GM18907 (cell line): ENCODE measurements at regions not wholly inside any gene's neighbourhood (a gene's known extent, or its start where the extent isn't known, plus 50 kb on each side); places are given as distances from the start of the nearest gene placed in this dataset.
"Not testable (repeated sequence)": the region's sequence is repeated elsewhere in the genome, so short reads cannot be mapped to it uniquely, and the experiment has no call there.

Source experiments
- ATAC-seq: cut with Tn5 transposase; IDR thresholded peaks from one replicate; pipeline ENCODE4 v1.9.1; 2021; ENCODE audit warnings: mild to moderate bottlenecking, moderate library complexity; ENCODE audit not compliant: unreplicated experiment

DNA sequence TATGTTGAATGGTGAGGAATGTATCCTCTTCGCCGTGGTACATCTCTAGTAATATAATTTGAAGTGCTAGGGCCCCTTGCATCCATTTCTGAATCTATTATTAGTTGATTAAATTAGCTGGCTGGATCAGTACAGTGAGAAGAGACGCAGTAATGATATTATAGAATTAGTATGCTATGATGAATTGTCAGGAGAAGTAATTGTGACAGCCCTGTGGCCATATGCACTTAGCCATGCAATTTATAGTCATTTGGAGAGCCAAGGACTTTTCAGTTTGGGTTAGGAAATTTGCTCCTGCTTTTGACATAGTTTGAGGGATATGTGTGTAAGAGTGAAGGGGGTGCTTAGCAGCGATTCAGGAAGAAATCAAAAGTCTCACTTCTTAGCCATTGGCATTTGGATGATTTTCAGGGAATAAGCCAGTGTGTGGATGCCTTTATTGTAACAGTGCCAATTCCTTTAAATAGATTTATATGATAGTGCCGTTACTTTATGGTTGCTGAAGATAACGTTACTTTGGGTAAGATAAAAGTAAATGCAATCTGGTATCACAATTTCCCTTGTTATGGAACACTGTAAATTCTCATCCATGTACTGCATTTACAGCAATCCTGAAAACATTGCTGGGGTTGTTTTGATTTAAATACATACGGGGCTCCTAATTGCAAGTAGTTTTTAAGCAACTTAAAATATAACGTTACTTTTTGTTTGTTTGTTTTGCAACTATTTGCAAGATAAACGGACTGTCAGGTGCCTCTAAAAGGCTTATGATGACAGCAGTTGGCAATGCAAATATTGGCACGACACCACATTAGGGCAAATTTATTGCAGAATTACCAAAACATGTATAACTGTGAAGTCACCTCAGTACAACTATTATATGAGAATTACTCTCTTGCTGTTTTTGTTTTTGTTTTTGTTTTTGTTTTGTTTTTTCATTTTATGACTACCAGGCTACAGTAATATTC lies 875.4 kb upstream of the WWC1 start:
- ATAC-seq: no peak

DNA sequence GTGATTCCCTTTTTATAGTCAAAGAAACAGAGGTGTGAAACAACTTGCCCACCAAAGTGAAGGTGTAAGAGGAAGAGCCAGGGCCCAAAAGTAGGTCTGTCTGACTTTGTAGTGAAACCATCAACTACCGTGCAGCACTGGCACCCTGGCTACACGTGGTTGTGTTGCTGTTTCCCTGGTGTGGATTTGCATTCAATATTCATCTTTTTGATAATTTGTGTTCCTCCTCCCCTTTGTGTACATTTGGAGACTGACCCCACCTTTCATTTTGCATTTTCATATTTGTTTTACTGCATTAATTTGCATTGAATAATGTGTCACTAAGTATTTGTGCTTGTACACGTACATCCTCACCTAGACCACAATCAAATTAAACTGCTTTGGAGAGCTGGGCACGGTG lies 873.8 kb upstream of the WWC1 start:
- ATAC-seq: no peak

DNA sequence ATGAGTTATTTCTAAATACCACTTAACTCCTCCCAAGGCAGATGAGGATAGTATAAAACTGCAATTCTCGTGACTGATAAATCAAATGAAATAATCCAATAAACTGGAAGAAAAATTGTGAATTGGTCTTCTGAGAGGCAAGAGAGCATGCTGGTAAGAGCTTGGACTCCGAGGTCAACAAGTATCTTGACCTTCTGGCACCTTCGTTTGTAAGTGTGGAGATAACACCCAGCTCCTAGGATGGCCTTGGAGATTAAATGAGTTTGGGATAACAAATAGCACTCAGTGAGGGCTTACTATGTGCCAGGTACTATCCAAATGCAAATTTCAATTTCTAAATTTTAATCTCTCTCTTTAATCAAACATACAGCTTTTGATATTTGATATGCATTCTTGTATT lies 866.3 kb upstream of the WWC1 start:
- ATAC-seq: no peak

DNA sequence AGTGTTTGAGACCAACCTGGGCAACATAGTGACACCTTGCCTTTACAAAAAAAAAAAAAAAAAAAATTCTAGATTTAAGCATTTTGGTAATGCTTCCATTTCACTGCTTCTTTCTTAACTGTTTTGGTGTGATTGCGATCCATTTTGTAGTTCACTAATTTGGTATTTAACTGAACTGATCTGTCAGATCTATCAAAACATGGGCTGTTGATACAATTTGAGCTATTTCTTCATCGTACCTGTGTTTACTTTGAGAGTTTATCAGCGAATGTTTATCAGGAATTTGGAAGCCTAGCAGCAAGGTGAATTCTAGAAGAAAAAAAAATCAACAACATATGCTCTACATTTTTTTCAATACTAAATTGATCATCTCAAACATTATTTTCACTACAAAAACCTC lies 864.9 kb upstream of the WWC1 start:
- ATAC-seq: no peak

DNA sequence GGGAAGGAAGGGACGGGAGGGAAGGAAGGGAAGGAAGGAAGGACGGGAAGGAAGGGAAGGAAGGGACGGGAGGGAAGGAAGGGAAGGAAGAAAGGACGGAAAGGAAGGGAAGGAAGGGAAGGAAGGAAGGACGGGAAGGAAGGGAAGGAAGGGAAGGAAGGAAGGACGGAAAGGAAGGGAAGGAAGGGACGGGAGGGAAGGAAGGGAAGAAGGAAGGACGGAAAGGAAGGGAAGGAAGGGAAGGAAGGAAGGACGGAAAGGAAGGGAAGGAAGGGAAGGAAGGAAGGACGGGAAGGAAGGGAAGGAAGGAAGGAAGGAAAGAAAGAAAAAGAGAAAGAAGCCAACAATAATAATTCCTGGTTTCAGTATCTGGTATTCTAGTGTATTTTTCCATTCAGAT lies 863.8 kb upstream of the WWC1 start:
- not testable (repeated sequence) for ATAC-seq

DNA sequence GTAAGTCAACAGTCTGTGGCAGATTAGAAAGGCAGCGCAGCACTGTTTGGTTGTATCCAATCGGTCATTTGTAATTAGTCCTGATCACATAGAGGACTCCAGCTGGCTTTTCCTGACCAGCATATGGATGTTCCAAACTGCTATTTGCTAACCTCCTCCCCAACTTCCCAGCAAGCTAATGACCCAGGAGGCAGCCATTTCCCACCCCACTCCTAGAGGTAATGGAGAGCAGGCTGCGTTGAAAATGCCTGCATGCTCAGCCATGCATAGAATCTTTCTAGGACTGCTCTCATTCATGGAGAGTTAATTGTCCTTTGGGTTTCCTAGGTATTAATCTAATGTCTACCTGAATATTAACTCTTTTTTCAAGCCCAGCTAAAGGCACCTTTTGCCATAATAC lies 850.6 kb upstream of the WWC1 start:
- ATAC-seq: no peak

DNA sequence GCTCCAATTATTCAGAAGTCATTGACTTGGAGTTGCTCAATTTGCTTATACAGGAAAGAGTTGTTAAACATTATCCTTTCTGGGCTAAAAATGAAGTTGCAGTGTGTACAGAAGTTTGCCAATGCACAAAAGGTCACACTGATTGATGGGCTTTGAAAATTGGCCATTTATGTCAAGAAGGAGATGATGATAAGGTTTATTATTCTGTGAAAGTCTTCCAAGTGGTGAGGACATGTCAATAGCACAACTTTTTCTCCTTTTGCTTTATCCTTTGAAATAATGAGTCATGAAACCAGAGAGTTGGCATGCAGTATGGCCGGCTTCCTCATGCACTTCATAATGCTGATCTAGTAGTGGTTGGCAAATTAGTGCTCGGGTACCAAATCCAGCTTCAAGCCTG lies 848.5 kb upstream of the WWC1 start:
- no peak for ATAC-seq

DNA sequence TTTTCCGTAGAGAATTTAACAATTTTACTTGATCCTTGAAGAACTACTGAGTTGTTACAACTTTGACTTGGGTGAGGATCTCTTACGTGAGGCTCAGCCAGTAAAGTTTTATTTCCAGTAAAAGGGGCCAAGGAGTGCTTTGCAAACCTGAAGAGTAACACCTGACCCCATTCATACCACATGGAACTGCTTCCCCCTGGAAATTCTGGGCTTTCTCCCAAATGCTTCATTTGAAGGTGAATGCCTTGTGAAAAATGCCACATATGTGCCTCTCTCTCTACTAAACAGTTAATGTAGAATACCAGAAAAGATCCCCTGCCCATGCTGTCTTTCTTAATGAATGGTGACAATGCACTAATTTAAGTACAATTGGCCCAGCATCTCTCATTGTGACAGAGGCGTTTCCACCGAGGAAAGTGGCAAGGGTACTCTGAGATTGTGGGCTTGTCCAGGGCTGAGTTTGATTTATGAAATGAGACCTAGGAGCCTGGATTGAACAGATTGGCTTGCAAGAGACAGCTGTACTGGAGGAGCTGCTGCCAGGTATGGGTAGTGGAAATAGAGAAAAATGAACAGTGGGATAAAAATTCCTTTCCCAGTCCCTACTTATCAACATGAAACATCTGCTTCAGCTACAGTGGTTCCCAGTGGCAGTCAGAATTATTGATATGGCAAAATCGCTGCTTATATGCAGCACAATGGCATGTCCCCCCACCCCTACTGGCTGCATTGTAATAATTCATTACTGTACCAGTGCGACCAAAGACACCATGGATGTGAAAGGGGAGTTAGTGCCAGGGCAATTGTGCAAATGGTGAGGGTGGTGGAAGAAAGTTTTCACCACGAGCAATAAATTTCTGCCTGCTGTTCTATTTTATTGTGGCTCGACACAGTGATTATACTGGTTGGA lies 843.7 kb upstream of the WWC1 start:
- ATAC-seq: no peak

DNA sequence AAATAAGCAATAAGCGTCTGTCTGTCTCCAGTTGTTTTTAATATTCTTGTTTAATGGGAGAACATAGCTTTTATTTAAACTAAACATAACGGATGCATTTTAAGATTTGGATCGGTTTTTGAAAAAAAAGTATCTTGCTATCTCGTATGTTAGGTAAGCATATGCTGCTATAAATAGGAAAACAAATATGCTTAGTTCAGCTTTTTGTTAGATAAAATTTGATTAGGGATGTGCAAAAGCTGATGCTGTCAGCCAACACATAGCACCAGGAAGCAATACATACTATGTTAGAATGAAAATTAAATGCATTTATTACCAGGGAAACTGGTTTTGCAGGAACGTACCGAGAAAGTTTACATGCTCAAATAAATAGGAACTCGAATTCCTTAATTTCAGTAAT lies 843.1 kb upstream of the WWC1 start:
- ATAC-seq: no peak

DNA sequence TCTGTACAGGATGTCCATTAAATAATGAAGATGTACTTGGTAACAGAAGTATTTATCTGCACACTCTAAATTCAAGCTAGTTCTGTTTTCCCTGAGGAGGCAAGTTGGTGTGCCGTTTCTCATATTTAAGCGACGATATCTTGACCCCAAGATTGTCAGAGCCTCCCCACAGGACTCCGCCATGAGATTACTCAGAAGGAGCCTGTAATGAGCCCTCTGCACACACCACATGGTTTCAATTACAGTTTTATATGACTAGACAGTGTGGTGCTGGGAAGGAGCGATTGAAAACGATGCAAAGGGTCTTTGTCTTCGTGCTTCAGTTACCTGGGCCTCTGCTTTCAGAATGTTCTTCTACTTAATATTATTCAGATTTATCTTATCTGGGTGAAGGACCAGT lies 840.4 kb upstream of the WWC1 start:
- no peak for ATAC-seq

DNA sequence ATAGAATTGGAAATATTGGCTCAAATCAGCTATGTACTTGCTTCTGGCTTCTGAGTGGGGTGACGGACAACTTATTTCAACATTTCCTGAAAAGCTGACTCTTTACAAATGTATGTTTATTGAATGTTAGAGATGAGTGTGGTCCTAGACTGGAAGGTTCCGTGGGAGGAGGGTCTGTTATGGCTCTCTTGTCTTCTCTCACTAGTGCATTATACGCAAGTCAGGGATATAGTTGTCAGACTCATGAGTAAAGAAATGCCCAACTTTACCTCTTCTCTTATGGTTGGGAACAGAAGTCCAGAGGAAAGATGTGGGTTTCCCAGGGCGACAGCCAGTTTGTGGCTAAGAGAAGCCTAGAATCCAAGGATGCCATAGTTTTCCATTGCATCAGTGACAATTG lies 839.3 kb upstream of the WWC1 start:
- ATAC-seq: no peak

DNA sequence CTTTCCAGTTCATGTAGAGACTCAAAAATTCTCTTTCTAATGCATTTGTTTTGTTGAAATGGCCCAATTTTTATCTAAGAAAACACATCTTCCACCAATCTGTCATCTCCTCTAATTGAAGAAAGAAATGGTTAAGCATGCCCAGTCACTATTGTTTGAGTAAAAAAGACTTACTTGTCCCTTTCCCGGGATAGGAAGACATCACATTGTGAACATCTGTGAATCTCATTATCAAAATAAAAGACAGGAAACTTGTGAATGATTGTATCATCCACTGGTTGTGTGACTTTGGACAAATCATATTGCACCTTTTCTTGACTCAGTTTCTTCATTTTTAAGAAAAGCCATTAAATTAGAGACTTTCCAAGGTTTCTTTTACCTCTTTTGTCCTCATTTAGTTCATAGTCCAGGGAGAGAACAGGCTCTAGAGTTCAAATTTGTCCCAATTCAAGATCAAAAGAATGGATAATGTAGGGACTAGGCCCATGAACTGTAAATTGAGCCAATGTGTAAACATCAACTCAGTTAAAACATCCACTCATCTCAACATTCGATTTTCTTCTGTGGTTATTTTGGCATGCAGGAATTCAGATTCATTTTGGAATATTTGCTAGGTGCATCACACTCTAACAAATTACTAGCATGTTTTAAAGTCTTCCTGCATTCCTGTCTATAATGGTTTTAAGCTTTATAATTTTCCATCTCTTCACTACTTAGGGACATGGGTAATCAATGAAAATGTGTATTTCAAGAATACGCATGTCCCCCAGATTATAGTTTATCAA lies 838.0 kb upstream of the WWC1 start:
- no peak for ATAC-seq

DNA sequence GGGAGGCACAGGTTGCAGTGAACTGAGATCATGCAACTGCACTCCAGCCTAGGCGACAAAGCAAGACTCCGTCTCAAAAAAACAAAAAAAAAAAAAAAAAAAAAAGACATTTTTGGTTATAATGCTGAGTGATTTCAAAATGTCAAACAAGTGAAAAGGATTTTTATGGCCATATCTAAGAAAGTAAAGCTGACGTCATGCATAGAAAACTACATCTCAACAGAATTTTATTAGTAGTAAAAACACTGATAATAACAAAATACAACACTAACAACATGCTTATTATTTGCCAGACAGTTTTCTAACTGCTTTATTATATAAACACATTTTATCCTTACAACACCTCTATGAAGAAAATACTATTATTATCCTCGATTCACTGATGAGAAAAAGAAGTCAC lies 833.0 kb upstream of the WWC1 start:
- ATAC-seq: no peak

DNA sequence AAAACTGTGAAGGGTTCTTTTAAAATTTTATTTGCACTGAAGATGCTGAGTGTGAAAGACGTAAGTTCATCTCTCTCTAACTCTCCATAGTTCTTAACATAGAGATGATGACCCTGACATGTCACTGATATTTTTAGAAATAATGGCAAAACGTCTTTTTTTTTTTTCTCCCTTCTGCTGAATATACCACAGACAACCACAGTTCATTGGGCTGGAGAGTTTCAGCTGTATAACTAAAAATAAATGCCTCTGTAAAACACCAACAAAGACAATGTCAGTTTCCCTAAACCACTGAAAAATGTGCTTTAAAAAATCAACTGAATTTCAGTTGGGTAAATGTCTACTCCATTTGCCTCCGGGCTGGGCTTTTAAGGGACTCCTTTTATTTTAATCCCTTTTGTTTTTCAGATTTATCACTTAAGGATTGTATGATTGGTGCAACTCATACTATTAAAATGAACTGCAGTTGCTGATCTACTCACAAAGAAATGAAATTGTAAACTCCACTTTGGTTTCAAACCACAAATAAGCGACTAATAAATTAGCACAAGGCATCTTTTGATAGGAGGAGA lies 830.9 kb upstream of the WWC1 start:
- ATAC-seq: no peak

DNA sequence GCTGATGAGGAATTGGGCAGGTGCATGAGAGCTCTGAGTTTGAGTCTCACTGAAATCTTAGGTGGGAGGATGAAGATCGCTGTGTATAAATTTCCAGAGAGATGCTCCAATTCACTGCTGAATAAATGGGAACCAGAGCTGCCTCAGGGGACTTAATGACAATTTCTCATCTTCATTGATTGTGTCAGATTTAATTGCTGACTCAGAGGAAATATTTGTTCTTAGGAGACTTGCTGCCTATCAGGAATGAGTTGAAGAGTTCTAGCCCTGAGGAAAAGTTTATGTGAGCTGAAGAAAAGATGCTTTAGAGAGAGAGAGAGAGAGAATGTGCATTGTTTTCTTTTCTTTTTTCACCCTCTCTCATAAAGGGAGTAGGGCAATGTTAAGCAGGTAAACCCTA lies 827.5 kb upstream of the WWC1 start:
- ATAC-seq: no peak

DNA sequence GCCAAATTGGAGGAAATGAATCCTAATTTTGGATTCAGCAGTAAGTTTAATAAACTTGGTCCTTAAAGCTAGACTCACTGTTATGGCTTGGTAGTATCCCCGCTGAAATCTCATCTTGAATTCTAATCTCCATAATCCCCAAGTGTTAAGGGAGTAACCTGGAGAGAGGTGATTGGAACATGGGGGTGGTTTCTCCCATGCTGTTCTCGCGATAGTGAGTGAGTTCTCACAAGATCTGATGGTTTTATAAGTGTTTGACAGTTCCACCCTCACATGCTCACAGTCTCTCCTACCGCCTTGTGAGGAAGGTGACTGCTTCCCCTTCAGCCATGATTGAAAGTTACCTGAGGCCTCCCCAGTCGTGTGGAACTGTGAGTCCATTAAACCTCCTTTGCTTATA lies 824.5 kb upstream of the WWC1 start:
- no peak for ATAC-seq

DNA sequence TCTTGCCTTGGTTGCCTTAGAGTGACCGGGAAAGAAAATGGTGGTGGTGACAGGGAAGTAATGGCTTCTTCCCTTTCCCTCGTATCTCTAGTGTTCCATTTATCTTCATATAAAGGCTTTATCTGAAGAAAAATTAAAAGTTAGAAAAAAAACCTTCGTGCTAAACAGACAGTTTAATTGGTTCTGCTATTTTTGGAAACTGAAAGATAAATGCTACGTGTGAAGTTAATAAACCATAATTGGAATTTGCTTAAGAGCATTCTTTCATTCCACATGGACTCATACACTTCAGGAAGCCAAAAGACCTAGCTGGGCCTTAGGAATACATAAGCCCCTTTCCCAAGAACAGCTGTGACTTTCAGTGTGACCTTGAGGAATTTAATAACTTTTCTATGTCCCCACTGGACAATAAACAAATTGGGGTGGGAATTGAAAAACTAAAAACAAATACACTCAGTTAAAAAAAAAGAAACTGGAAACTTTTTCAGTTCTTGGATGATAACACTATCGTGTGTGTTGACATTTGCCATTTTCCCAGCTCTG lies 818.8 kb upstream of the WWC1 start:
- ATAC-seq: no peak

DNA sequence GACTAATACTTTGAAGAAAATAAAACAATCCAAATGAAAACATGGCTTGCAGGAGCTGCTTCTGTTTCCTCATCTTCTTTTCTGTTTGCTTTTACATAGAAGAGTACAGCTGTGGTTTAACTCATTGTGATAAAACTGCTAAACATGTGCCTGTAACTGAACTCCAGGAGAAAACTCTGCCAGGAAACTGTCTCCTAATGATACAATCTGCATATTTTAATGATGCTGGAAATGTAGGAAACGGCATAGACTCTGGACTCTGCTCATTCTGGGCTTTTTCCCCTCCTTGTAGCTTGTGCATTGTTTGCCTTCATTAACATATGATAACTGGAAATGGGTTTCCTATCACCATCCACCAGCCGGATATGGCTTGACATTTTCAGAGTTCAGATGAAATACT lies 813.3 kb upstream of the WWC1 start:
- no peak for ATAC-seq

DNA sequence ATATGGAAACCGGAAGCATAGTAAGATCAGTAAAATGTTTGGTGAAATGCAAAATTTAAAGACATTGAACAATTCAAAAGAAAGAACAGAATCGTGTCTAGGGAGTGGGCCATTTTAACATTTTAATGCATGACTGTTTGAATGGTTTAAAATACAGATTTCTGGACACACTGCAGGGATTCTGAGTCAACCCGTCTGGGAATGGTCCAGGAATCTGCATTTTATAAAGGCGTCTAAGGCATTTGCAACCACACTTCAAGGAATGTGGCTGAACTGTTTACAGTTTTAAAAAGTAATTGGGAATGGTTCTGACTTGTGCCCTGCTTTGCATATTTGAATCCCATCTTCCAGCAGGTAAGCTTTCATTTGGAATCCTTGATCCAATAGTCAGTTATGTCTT lies 811.7 kb upstream of the WWC1 start:
- ATAC-seq: no peak

DNA sequence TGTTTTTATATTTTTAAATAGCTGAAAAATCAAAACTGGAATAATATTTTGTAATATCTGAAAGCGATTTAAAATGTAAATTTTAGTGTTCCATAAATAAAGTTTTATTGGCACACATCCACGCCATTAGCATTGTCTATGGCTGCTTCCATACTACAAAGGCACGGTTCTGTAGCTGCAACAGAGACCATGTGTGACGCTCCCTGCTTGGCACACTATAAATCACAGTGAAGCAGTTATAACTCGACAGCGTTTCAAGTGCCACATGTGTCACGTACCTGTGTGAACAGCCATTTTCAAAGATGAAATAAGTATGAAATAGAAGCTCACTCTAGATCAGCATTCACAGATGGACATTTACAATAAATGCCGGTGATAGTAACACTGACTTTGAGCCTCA lies 810.1 kb upstream of the WWC1 start:
- no peak for ATAC-seq

DNA sequence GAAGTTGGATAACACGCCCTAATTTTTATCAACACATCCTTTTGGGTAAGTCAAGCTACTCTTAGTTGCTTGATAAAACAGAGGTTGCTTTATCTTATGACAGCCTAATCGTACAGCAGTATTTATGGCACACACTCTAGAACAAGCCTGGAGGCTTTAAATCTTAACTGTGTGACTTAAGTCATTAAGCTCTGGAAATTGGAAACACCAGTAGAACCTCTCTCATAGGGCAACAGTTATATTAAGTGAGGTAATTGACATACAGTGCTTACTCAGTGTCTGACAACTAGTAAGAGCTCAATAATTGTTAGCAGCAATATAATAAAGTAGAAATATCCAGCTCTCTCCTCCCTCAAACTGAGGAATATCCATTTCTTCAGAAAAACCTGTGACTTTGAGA lies 808.9 kb upstream of the WWC1 start:
- no peak for ATAC-seq
